K562 (cell line): ENCODE measurements at regions not wholly inside any gene's neighbourhood (a gene's known extent, or its start where the extent isn't known, plus 50 kb on each side); places are given as distances from the start of the nearest gene placed in this dataset.

Experiments
- ATAC-seq: fragments of 200-7000 bp; cut with Tn5 transposase; 3 replicates; pipeline ENCODE4 v1.9.1; 2020; ENCODE audit warnings: moderate library complexity
- BruUV-seq: library from RNA; stranded (reverse); fragments of 400-500 nt; replicated peaks from 2 replicates; lab custom pipeline; 2021; lab: Mats Ljungman, UMichigan
- CTCF ChIA-PET: fragments of 300-600 bp; formaldehyde crosslinking; extraction: SDS; loops from one replicate; lab custom pipeline; 2021; ENCODE audit warnings: low intra/inter-chr PET ratio; lab: Yijun Ruan, JAX
- POLR2A ChIA-PET: fragments of 300-600, 350-650 bp; sonication (Branson Sonifier 250); formaldehyde crosslinking; extraction: SDS; loops from one replicate; lab custom pipeline; 2021; ENCODE audit warnings: antibody characterized with exemption, inconsistent platforms; lab: Yijun Ruan, JAX
- DNase-seq, 4 experiments: peaks; one replicate each; pipeline versions ENCODE4 v3.0.0 to v3.0.0-alpha.2; 2011 to 2018; ENCODE audit warnings: low spot score in 3 of 4, mixed read lengths in 3 of 4; ENCODE audit errors: extremely low read depth in 1 of 4
- FAIRE-seq: peaks from 2 replicates; lab custom pipeline; 2011; peaks lifted over from hg19 to GRCh38; lab: Jason Lieb, UNC
- H2AFZ ChIP-seq: 2 replicates; pipeline ENCODE4 v1.6.0; 2011; ENCODE audit warnings: low read depth, low read length, control low read depth, inconsistent platforms
- H3K27ac ChIP-seq: fragments of 200-600 bp; 3 replicates; pipeline ENCODE4 v1.8.0; 2011; ENCODE audit warnings: low read depth, mild to moderate bottlenecking, control low read depth, inconsistent platforms, low read length, moderate library complexity, mixed read lengths; ENCODE audit errors: extremely low read depth
- H3K27me3 ChIP-seq, 2 experiments: fragments of 300-600 bp in 1 of 2; 2 replicates in 1 of 2; 3 replicates in 1 of 2; pipeline versions ENCODE4 v1.6.0 to v1.8.0; 2011; ENCODE audit warnings: inconsistent platforms in 2 of 2, low read length in 2 of 2, mild to moderate bottlenecking in 1 of 2, mixed read lengths in 1 of 2, moderate library complexity in 1 of 2; ENCODE audit not compliant: control insufficient read depth in 2 of 2, insufficient read depth in 2 of 2
- H3K36me3 ChIP-seq: fragments of 300-600 bp; 3 replicates; pipeline ENCODE4 v1.8.0; 2011; ENCODE audit warnings: mild to moderate bottlenecking, low read length, inconsistent platforms; ENCODE audit not compliant: control insufficient read depth, insufficient read depth
- H3K4me1 ChIP-seq, 2 experiments: fragments of 200-600 bp in 1 of 2; replicated peaks in 1 of 2; 2 replicates in 1 of 2; 3 replicates in 1 of 2; pipeline versions ENCODE4 v1.5.1 to v1.8.0; 2011; ENCODE audit warnings: inconsistent platforms in 2 of 2, low read length in 2 of 2, mild to moderate bottlenecking in 1 of 2, mixed read lengths in 1 of 2, moderate library complexity in 1 of 2; ENCODE audit not compliant: control insufficient read depth in 2 of 2, insufficient read depth in 2 of 2
- H3K4me2 ChIP-seq: 2 replicates; pipeline ENCODE4 v1.6.1; 2011; ENCODE audit warnings: low read length, control low read depth, inconsistent platforms, mixed read lengths; ENCODE audit not compliant: insufficient read depth
- H3K4me3 ChIP-seq: fragments of 200-600 bp; sonication (generic), shearing (Covaris generic); 2 replicates; pipeline ENCODE4 v1.5.1; 2016; ENCODE audit warnings: control low read depth, inconsistent platforms
- H3K79me2 ChIP-seq: fragments of 200-600 bp; 3 replicates; pipeline ENCODE4 v1.8.0; 2011; ENCODE audit warnings: low read length, inconsistent platforms; ENCODE audit not compliant: control insufficient read depth, insufficient read depth
- H3K9ac ChIP-seq, 2 experiments: 2 replicates each; pipeline versions ENCODE4 v1.6.0 to v1.6.1; 2011; ENCODE audit warnings: low read depth in 2 of 2, low read length in 2 of 2, control low read depth in 1 of 2, inconsistent platforms in 1 of 2, mild to moderate bottlenecking in 1 of 2, mixed read lengths in 1 of 2; ENCODE audit not compliant: insufficient read depth in 1 of 2
- H3K9me1 ChIP-seq: one replicate; pipeline ENCODE4 v1.6.0; 2011; ENCODE audit warnings: inconsistent platforms, mild to moderate bottlenecking, low read length, moderate library complexity; ENCODE audit not compliant: control insufficient read depth, insufficient read depth
- H3K9me3 ChIP-seq: replicated peaks from 2 replicates; pipeline ENCODE4 v1.5.1; 2011; ENCODE audit warnings: low read depth, low read length, inconsistent platforms; ENCODE audit not compliant: control insufficient read depth, insufficient read depth
- H4K20me1 ChIP-seq: replicated peaks from 2 replicates; pipeline ENCODE4 v1.6.1; 2011; ENCODE audit warnings: low read length, inconsistent platforms, mixed read lengths; ENCODE audit not compliant: control insufficient read depth, insufficient read depth
- CBFA2T3 ChIP-seq: fragments of 450-650 bp; IDR thresholded peaks from 2 replicates; pipeline ENCODE4 v1.6.1; 2017
- DLX4 ChIP-seq: fragments of 250-450 bp; sonication (Bioruptor Pico); IDR thresholded peaks from 2 replicates; pipeline ENCODE4 v1.6.1; 2021; ENCODE audit warnings: mild to moderate bottlenecking
- EP400 ChIP-seq: fragments of 450-650 bp; IDR thresholded peaks from 2 replicates; pipeline ENCODE4 v1.6.1; 2017; ENCODE audit warnings: antibody characterized with exemption, mild to moderate bottlenecking, moderate library complexity
- HDAC1 ChIP-seq, 2 experiments: fragments of 450-650 bp; IDR thresholded peaks; 2 replicates each; pipeline ENCODE4 v1.6.1; 2016 to 2017; ENCODE audit warnings: inconsistent platforms in 1 of 2, mild to moderate bottlenecking in 1 of 2, moderate library complexity in 1 of 2
- MYNN ChIP-seq, 2 experiments: sonication (generic); formaldehyde crosslinking in 1 of 2; IDR thresholded peaks; 2 replicates each; pipeline versions ENCODE4 v1.5.0 to v1.6.1; 2016 to 2020; ENCODE audit warnings: antibody characterized with exemption in 1 of 2, missing genetic modification reagents in 1 of 2
- RFX1 ChIP-seq: fragments of 450-650 bp; IDR thresholded peaks from 2 replicates; pipeline ENCODE4 v1.6.1; 2016; ENCODE audit warnings: mild to moderate bottlenecking, moderate library complexity
- RNF2 ChIP-seq: sonication (generic); IDR thresholded peaks from 2 replicates; pipeline ENCODE4 v1.6.1; 2016
- SRSF9 ChIP-seq: fragments of 200-400 bp; formaldehyde crosslinking; IDR thresholded peaks from 2 replicates; pipeline ENCODE4 v1.6.1; 2017; ENCODE audit warnings: low read depth, low read length, borderline replicate concordance
- TEAD2 ChIP-seq: fragments of 450-650 bp; IDR thresholded peaks from 2 replicates; pipeline ENCODE4 v1.6.1; 2016; ENCODE audit warnings: missing genetic modification characterization, control low read depth, missing compliant biosample characterization
- ZNF589 ChIP-seq: fragments of 200-800 bp; sonication (Bioruptor generic); IDR thresholded peaks from 2 replicates; pipeline ENCODE4 v1.6.1; 2016; ENCODE audit warnings: low read depth, missing genetic modification characterization, missing compliant biosample characterization
- WGBS: fragments of 100-300 bp; shearing (Covaris generic); methylation state at CpG from one replicate; pipeline ENCODE4 v1.1.6; 2016; ENCODE audit warnings: low coverage, mixed read lengths; ENCODE audit not compliant: insufficient coverage; ENCODE audit errors: missing lambda C conversion rate; 5-methylcytosine and 5-hydroxymethylcytosine counted together
- in situ Hi-C: fragments of 300-500 bp; cut with MboI; formaldehyde crosslinking; loops from 4 replicates; pipeline ENCODE4 v1.15.0; 2018; ENCODE audit warnings: inconsistent platforms, mixed read lengths
- intact Hi-C: fragments of 100-400 bp; cut with micrococcal nuclease; formaldehyde crosslinking; loops from 2 replicates; pipeline ENCODE4 v1.14.2; 2022
- TF ChIP-seq, protein P1 (sequence below): IDR thresholded peaks from 3 replicates; pipeline ENCODE4 v1.6.1; 2011; ENCODE audit warnings: borderline replicate concordance, mild to moderate bottlenecking, moderate library complexity; ENCODE audit not compliant: insufficient read length; ENCODE audit errors: extremely low read depth

GRCh38 chr13:26475176-26476110 lies 82.0 kb upstream of the WASF3 start:
- intact Hi-C loops, result no loop called here
- Histone ChIP-seq H3K79me2 (no peaks in the 10 kb centered on the region), H3K9me3 (no peaks in the 10 kb centered on the region), H3K9me1 (no peaks in the 10 kb centered on the region), H3K9ac (no peak overlapping the region), H3K4me3 (no peak overlapping the region), H3K4me2 (no peak overlapping the region), H3K4me1 (0 out of 5 replicates have a peak, but pooled peaks cover 0 to 2% of the 10 kb centered on the region in 2 experiments), H4K20me1 (no peaks in the 10 kb centered on the region), H3K27ac (no peak overlapping the region), H3K27me3 (peaks cover 4 to 28% of the 10 kb centered on the region in 2 experiments; a peak in 4 of 5 replicates), H3K36me3 (no peaks in the 10 kb centered on the region), H2AFZ (no peak overlapping the region)
- in situ Hi-C loops, result no loop called here
- ATAC-seq, result no peak
- no TSS peak for BruUV-seq
- WGBS, result 0% methylated on average over 8 of the region's 15 CpGs
- no peak for DNase-seq
- ChIA-PET POLR2A (no interaction called here), CTCF (no interaction called here)
- no peak for TF ChIP-seq HDAC1 (IDR thresholded peaks at IDR 0.05)
- FAIRE-seq, result no peak

DNA sequence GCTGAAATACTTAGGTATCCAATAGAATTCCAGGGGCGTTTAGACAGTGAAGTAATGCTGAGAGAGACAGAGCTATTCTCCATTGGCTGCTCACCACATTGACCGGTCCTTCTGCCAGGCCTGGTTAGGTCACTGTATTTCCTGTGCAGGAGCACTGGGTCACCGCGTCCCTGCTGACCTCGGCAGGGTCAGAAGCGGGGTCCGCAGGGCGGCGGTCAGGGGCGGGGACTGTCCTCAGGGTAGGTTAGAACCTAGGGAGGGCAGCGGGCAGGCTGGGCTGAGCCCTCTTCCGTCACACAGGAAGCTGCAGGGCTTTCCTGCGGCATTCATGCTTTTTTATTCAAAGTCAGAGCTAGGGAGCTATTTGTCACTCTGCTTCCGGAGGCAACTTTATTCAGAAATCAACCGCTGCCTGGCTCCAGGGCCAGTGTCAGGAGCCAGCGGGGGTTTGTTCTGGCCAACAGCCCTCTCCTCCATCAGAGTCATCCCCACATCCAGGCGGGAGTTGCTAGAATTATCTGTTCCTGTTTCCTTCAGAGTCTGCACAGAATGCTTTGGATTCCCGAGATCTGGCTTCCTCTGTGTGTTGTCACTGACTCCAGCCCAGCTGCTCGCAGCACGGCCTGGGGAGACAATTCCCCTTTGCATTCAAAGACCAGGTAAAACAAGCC lies 81.2 kb upstream of the WASF3 start:
- in situ Hi-C loops (no loop called here), intact Hi-C loops (no loop called here)
- WGBS, result 0% methylated on average over 8 of the region's 20 CpGs
- no peak for TF ChIP-seq ZNF589 (CRISPR knock-in tag)
- TF ChIP-seq MYNN (IDR thresholded peaks at IDR 0.05), result no peak
- no peak for TF ChIP-seq MYNN (CRISPR knock-in tag; IDR thresholded peaks at IDR 0.05)
- no peak for TF ChIP-seq CBFA2T3
- no peak for TF ChIP-seq EP400
- TF ChIP-seq DLX4 (CRISPR knock-in tag), result no peak
- no peak for TF ChIP-seq TEAD2 (tag)
- no peak for TF ChIP-seq RNF2
- TF ChIP-seq SRSF9, result no peak
- TF ChIP-seq, protein P1, sequence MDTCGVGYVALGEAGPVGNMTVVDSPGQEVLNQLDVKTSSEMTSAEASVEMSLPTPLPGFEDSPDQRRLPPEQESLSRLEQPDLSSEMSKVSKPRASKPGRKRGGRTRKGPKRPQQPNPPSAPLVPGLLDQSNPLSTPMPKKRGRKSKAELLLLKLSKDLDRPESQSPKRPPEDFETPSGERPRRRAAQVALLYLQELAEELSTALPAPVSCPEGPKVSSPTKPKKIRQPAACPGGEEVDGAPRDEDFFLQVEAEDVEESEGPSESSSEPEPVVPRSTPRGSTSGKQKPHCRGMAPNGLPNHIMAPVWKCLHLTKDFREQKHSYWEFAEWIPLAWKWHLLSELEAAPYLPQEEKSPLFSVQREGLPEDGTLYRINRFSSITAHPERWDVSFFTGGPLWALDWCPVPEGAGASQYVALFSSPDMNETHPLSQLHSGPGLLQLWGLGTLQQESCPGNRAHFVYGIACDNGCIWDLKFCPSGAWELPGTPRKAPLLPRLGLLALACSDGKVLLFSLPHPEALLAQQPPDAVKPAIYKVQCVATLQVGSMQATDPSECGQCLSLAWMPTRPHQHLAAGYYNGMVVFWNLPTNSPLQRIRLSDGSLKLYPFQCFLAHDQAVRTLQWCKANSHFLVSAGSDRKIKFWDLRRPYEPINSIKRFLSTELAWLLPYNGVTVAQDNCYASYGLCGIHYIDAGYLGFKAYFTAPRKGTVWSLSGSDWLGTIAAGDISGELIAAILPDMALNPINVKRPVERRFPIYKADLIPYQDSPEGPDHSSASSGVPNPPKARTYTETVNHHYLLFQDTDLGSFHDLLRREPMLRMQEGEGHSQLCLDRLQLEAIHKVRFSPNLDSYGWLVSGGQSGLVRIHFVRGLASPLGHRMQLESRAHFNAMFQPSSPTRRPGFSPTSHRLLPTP, result no peak
- no peak for TF ChIP-seq RFX1

More for the DNA sequence above, 81.2 kb upstream of the WASF3 start:
- Histone ChIP-seq H3K9me1 (no peaks in the 10 kb centered on the region), H3K4me1 (0 out of 5 replicates have a peak, but pooled peaks cover 0 to 2% of the 10 kb centered on the region in 2 experiments), H4K20me1 (no peaks in the 10 kb centered on the region), H3K27ac (no peak overlapping the region), H3K36me3 (no peaks in the 10 kb centered on the region), H3K79me2 (no peaks in the 10 kb centered on the region), H3K9ac (no peak overlapping the region; a peak in 1 of 4 replicates), H3K4me3 (no peak overlapping the region), H2AFZ (no peak overlapping the region), H3K27me3 (peaks cover 4 to 28% of the 10 kb centered on the region in 2 experiments; a peak in 4 of 5 replicates), H3K4me2 (no peak overlapping the region), H3K9me3 (no peaks in the 10 kb centered on the region)
- ChIA-PET CTCF (no interaction called here), POLR2A (no interaction called here)
- no peak for ATAC-seq
- DNase-seq, result no peak
- FAIRE-seq, result no peak
- no TSS peak for BruUV-seq
